ENCODE measurements at regions not wholly inside any gene's neighbourhood (a gene's known extent, or its start where the extent isn't known, plus 50 kb on each side); places are given as distances from the start of the nearest gene placed in this dataset.
A peak's percentile ranks its signal among the peaks of the same experiment; 100 is the strongest.

DNA sequence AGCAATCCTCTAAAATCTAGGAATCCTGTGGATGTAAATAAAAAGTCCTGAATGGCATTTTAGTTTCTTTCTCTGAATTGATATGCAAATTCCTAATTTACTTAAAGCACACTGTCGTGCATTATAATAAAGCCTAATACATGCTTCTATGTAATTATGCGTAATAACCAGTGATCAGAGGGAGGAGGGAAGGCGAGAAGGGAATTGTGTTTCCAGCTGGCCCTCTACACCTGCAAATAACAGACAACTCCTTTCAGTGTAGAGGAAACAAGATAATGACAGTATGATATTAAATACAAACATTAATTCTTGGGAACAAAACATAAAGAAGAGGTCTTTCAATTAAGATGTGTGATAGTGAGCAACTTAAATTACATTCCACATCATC lies 419.6 kb upstream of the LCORL start:
- Mint-ChIP-seq H3K9me3 (peaks cover 14 to 16% of the 10 kb centered on the region in 2 experiments), H3K27me3 (ENCODE audit: low read depth) (no peaks in the 10 kb centered on the region; the same call in 1 of the 2 replicates), H3K4me3 (no peak overlapping the region), H3K36me3 (ENCODE audit: insufficient read depth in 1 of 3, low read depth in 3 of 3) (peaks cover 0 to 10% (median 1%) of the 10 kb centered on the region in 3 experiments; a peak in 3 of 7 replicates), H3K27ac (peak overlapping the region in 1 of 3 experiments; percentile 37; a peak in 1 of 7 replicates), H3K4me1 (peaks cover 10% of the 10 kb centered on the region in 2 experiments)
- H3K9ac ChIP-seq (ENCODE audit: extremely low read depth, insufficient read length, low read length), result no peak overlapping the region
- H3K14ac ChIP-seq (ENCODE audit: insufficient read depth, low read length), result no peak overlapping the region
- no peaks in the 10 kb centered on the region for H4K20me1 ChIP-seq (ENCODE audit: control insufficient read depth, insufficient read depth, insufficient read length)
- H3K4me1 ChIP-seq (ENCODE audit: insufficient read depth, low read length), result no peaks in the 10 kb centered on the region
- H3K27ac ChIP-seq (ENCODE audit: insufficient read length, low read depth, low read length), result no peak overlapping the region
- H3K56ac ChIP-seq (ENCODE audit: insufficient read length, low read depth, low read length), result no peak overlapping the region
- H3K23ac ChIP-seq (ENCODE audit: insufficient read length, low read depth, low read length), result no peak overlapping the region
- no peaks in the 10 kb centered on the region for H3K23me2 ChIP-seq (ENCODE audit: insufficient read length, low read depth, low read length, poor library complexity, severe bottlenecking)
- no peaks in the 10 kb centered on the region for H3K27me3 ChIP-seq (ENCODE audit: insufficient read depth, low read length)
- DNase-seq, result no peak
- no peak overlapping the region for H2AK5ac ChIP-seq (ENCODE audit: insufficient read length, low read length)
- H2AFZ ChIP-seq (ENCODE audit: low read length), result no peak overlapping the region
- H4K8ac ChIP-seq (replicated peaks; ENCODE audit: insufficient read length, low read depth, low read length), result no peak overlapping the region
- H4K5ac ChIP-seq (ENCODE audit: insufficient read length, low read depth, low read length), result no peak overlapping the region
- no peak overlapping the region for H2BK12ac ChIP-seq (ENCODE audit: insufficient read length, low read depth, low read length)
- H3K9me3 ChIP-seq (ENCODE audit: control insufficient read depth, low read depth, low read length), result no peaks in the 10 kb centered on the region
- TF ChIP-seq, protein P1, sequence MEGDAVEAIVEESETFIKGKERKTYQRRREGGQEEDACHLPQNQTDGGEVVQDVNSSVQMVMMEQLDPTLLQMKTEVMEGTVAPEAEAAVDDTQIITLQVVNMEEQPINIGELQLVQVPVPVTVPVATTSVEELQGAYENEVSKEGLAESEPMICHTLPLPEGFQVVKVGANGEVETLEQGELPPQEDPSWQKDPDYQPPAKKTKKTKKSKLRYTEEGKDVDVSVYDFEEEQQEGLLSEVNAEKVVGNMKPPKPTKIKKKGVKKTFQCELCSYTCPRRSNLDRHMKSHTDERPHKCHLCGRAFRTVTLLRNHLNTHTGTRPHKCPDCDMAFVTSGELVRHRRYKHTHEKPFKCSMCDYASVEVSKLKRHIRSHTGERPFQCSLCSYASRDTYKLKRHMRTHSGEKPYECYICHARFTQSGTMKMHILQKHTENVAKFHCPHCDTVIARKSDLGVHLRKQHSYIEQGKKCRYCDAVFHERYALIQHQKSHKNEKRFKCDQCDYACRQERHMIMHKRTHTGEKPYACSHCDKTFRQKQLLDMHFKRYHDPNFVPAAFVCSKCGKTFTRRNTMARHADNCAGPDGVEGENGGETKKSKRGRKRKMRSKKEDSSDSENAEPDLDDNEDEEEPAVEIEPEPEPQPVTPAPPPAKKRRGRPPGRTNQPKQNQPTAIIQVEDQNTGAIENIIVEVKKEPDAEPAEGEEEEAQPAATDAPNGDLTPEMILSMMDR (conservative IDR thresholded peaks at IDR 0.05), result no peak
- no CpG with 5 or more reads among the region's 3 CpGs for WGBS (ENCODE audit: extremely low coverage, insufficient read length, low lambda C conversion rate)
- no peak overlapping the region for H3K18ac ChIP-seq (ENCODE audit: insufficient read length, low read depth, low read length)
- no peak overlapping the region for H2BK20ac ChIP-seq (ENCODE audit: low read depth, low read length, poor library complexity, severe bottlenecking)
- H2BK120ac ChIP-seq (ENCODE audit: low read depth, low read length, poor library complexity, severe bottlenecking), result no peak overlapping the region
- H2BK15ac ChIP-seq (ENCODE audit: low read depth, low read length), result no peak overlapping the region
- H4K91ac ChIP-seq (ENCODE audit: insufficient read length, low read depth, low read length), result no peak overlapping the region
- no peak overlapping the region for H3K4ac ChIP-seq (ENCODE audit: low read depth, low read length)
- no peak overlapping the region for H2BK5ac ChIP-seq (ENCODE audit: insufficient read length, low read length)
- no peak overlapping the region for H3K4me2 ChIP-seq (ENCODE audit: insufficient read depth, insufficient read length, low read length)
- H3K79me1 ChIP-seq (ENCODE audit: insufficient read depth, low read depth, low read length, poor library complexity, severe bottlenecking), result no peaks in the 10 kb centered on the region
- no peaks in the 10 kb centered on the region for H3K79me2 ChIP-seq (ENCODE audit: insufficient read depth, low read length)
- H3T11ph ChIP-seq (ENCODE audit: low read length), result no peak overlapping the region
